HL-60 (cell line): ENCODE measurements at regions not wholly inside any gene's neighbourhood (a gene's known extent, or its start where the extent isn't known, plus 50 kb on each side); places are given as distances from the start of the nearest gene placed in this dataset.
"Not testable (repeated sequence)": the region's sequence is repeated elsewhere in the genome, so short reads cannot be mapped to it uniquely, and the experiment has no call there.

Experiments
- DNase-seq, 2 experiments: peaks; one replicate each; pipeline ENCODE4 v3.0.0-alpha.2; 2010 to 2020; ENCODE audit warnings: low read depth in 1 of 2, low spot score in 1 of 2
- H3K27ac ChIP-seq: fragments of 250-450 bp; sonication (Bioruptor Pico); replicated peaks from 2 replicates; pipeline ENCODE4 v1.5.1; 2020; ENCODE audit warnings: mild to moderate bottlenecking, moderate library complexity
- H3K27me3 ChIP-seq: fragments of 250-450 bp; sonication (Bioruptor Pico); 2 replicates; pipeline ENCODE4 v1.5.1; 2021; ENCODE audit warnings: mild to moderate bottlenecking, moderate library complexity; ENCODE audit not compliant: insufficient read depth, poor library complexity, severe bottlenecking
- H3K4me3 ChIP-seq: replicated peaks from 2 replicates; pipeline ENCODE4 v1.5.1; 2011; ENCODE audit warnings: mild to moderate bottlenecking, control low read depth, low read length; ENCODE audit not compliant: insufficient read depth
- CTCF ChIP-seq: IDR thresholded peaks from one replicate; pipeline ENCODE4 v1.5.1; 2011; ENCODE audit warnings: low read length, control low read depth, inconsistent platforms; ENCODE audit not compliant: insufficient read depth
- GABPA ChIP-seq: IDR thresholded peaks from 2 replicates; pipeline ENCODE4 v1.6.1; 2012; ENCODE audit warnings: low read depth
- POLR2AphosphoS5 ChIP-seq: IDR thresholded peaks from 2 replicates; pipeline ENCODE4 v1.6.1; 2012; ENCODE audit warnings: low read depth
- REST ChIP-seq: IDR thresholded peaks from 2 replicates; pipeline ENCODE4 v1.6.1; 2012; ENCODE audit warnings: low read depth; ENCODE audit not compliant: insufficient replicate concordance
- SPI1 ChIP-seq: IDR thresholded peaks from 2 replicates; pipeline ENCODE4 v1.6.1; 2012; ENCODE audit warnings: low read depth, mild to moderate bottlenecking, borderline replicate concordance

DNA sequence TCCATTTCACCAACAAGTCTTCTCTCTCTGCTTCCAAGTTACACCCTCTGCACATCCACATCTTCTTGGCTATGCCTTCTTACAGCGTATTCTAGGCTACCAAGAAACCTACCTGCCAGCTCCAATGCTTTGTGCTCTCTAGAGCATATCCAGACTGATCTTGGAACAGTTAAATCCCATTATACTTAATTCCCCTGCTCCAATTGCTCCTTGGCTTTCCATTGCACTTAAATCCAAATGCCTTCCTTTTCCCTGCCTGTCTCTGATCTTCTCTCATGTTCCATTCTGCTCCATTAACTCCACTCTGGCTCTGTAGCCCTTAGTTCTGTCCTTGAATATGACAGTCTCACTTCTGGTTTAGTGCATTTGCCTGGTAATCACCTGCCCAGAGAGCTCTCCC, 322.4 kb downstream of the LRRC70 start:
- Histone ChIP-seq H3K27ac (no peak overlapping the region), H3K27me3 (no peaks in the 10 kb centered on the region), H3K4me3 (no peak overlapping the region)
- TF ChIP-seq REST = no peak
- TF ChIP-seq CTCF = no peak
- no peak for TF ChIP-seq SPI1
- no peak for TF ChIP-seq GABPA
- no peak for TF ChIP-seq POLR2AphosphoS5
- no peak for DNase-seq

- Histone ChIP-seq H3K27ac (no peak overlapping the region), H3K4me3 (no peak overlapping the region), H3K27me3 (no peaks in the 10 kb centered on the region)
- no peak for TF ChIP-seq SPI1
- TF ChIP-seq CTCF = no peak
- TF ChIP-seq REST = no peak
- no peak for TF ChIP-seq GABPA
- no peak for TF ChIP-seq POLR2AphosphoS5
- DNase-seq = no peak
These were observed 317.7 kb downstream of the LRRC70 start for GRCh38 chr5:62896121-62896893.

- Histone ChIP-seq H3K27ac (no peak overlapping the region), H3K27me3 (no peaks in the 10 kb centered on the region), H3K4me3 (no peak overlapping the region)
- no peak for DNase-seq
- TF ChIP-seq REST (no peak), SPI1 (no peak), CTCF (no peak), GABPA (no peak)
These were observed 308.1 kb downstream of the LRRC70 start for GRCh38 chr5:62886603-62887315.

- not testable (repeated sequence) for DNase-seq, H3K27me3 ChIP-seq, H3K4me3 ChIP-seq, H3K27ac ChIP-seq
These were observed 258.7 kb downstream of the LRRC70 start for GRCh38 chr5:62837330-62837729.
